ENCODE measurements at regions not wholly inside any gene's neighbourhood (a gene's known extent, or its start where the extent isn't known, plus 50 kb on each side); places are given as distances from the start of the nearest gene placed in this dataset.
"Not testable (repeated sequence)": the region's sequence is repeated elsewhere in the genome, so short reads cannot be mapped to it uniquely, and the experiment has no call there.

- Histone ChIP-seq H2AFZ (replicated peaks; ENCODE audit: low read length, poor library complexity) (no peak overlapping the region), H3K4me3 (ENCODE audit: insufficient read depth, low read depth, low read length) (no peak overlapping the region), H3K27me3 (ENCODE audit: control insufficient read depth, insufficient read depth, low read length) (no peaks in the 10 kb centered on the region), H4K5ac (ENCODE audit: low read depth, low read length) (no peak overlapping the region), H3K4ac (ENCODE audit: low read depth, low read length) (no peak overlapping the region), H3K79me1 (ENCODE audit: low read depth in 1 of 2, low read length in 2 of 2) (no peaks in the 10 kb centered on the region), H4K20me1 (ENCODE audit: insufficient read depth, low read length) (no peaks in the 10 kb centered on the region), H4K8ac (ENCODE audit: low read depth in 2 of 2, low read length in 2 of 2) (no peak overlapping the region), H3K23ac (ENCODE audit: low read depth, low read length) (no peak overlapping the region), H3K4me2 (ENCODE audit: low read depth, low read length) (no peak overlapping the region), H3K9ac (ENCODE audit: low read depth, low read length) (no peak overlapping the region), H2BK20ac (ENCODE audit: low read depth, low read length) (no peak overlapping the region), H3K36me3 (ENCODE audit: control insufficient read depth, insufficient read depth, low read length) (no peaks in the 10 kb centered on the region), H2AK5ac (ENCODE audit: low read depth, low read length) (no peak overlapping the region), H3K18ac (ENCODE audit: low read depth, low read length) (no peak overlapping the region), H4K91ac (ENCODE audit: insufficient read depth, low read depth, low read length) (no peak overlapping the region), H3K9me1 (ENCODE audit: insufficient read depth, low read length) (no peaks in the 10 kb centered on the region), H2BK120ac (ENCODE audit: low read depth, low read length) (no peak overlapping the region), H3K9me3 (ENCODE audit: control insufficient read depth, insufficient read depth, low read length) (no peaks in the 10 kb centered on the region), H2BK15ac (ENCODE audit: low read depth, low read length) (no peak overlapping the region), H3K27ac (ENCODE audit: insufficient read depth, low read length) (no peak overlapping the region), H2AK9ac (replicated peaks; ENCODE audit: low read depth, low read length, poor library complexity) (no peak overlapping the region), H2BK5ac (ENCODE audit: low read depth, low read length, poor library complexity, severe bottlenecking) (no peak overlapping the region), H3K14ac (replicated peaks; ENCODE audit: low read depth, low read length) (no peak overlapping the region), H3K4me1 (ENCODE audit: control insufficient read depth, insufficient read depth, low read length) (no peaks in the 10 kb centered on the region), H3K56ac (ENCODE audit: extremely low read depth, insufficient read depth, low read length) (no peak overlapping the region)
- ATAC-seq (ENCODE audit: low read depth) (no peak), DNase-seq (no peak)
- dilution Hi-C loops (cut with HindIII; ENCODE audit: low sequenced_read_pairs, unreplicated experiment) (no loop called here), in situ Hi-C loops (cut with MboI; ENCODE audit: low sequenced_read_pairs) (no loop called here), intact Hi-C loops (cut with micrococcal nuclease) (no loop called here)
- BruUV-seq (replicated peaks) = no TSS peak
- CTCF ChIA-PET = interaction anchor here (0.6 kb wide), 1 partner anchor 1322 kb away, joined by 5 read pairs; no protein-coding TSS in a partner anchor
- POLR2A ChIA-PET (ENCODE audit: unreplicated experiment) = no interaction called here
- TF ChIP-seq SMC3 (IDR thresholded peaks at IDR 0.05; ENCODE audit: low read depth, low read length) = no peak
- no peak for TF ChIP-seq POLR2A (IDR thresholded peaks at IDR 0.05; ENCODE audit: low read depth, low read length)
- TF ChIP-seq CTCF (conservative IDR thresholded peaks at IDR 0.05; ENCODE audit: low read depth, low read length) = no peak
- no peak for TF ChIP-seq USF2 (IDR thresholded peaks at IDR 0.05; ENCODE audit: low read depth, low read length)
- WGBS, 2 experiments (ENCODE audit: extremely low coverage in 2 of 2, insufficient read length in 1 of 2) = no CpG with 5 or more reads among the region's 2 CpGs
These were observed 2054.0 kb upstream of the NUDT12 start for GRCh38 chr5:105616599-105616998.

GRCh38 chr5:105602406-105602805 is 2039.8 kb upstream of the NUDT12 start:
- H2AFZ ChIP-seq (replicated peaks; ENCODE audit: low read length, poor library complexity); H3K23ac ChIP-seq (ENCODE audit: low read depth, low read length); CTCF ChIA-PET; POLR2A ChIA-PET (ENCODE audit: unreplicated experiment); H2BK120ac ChIP-seq (ENCODE audit: low read depth, low read length); H3K27me3 ChIP-seq (ENCODE audit: control insufficient read depth, insufficient read depth, low read length); H3K9ac ChIP-seq (ENCODE audit: low read depth, low read length); H4K20me1 ChIP-seq (ENCODE audit: insufficient read depth, low read length); H2BK5ac ChIP-seq (ENCODE audit: low read depth, low read length, poor library complexity, severe bottlenecking); H3K79me1 ChIP-seq (ENCODE audit: low read depth in 1 of 2, low read length in 2 of 2); H2BK15ac ChIP-seq (ENCODE audit: low read depth, low read length); DNase-seq; BruUV-seq (replicated peaks); H3K56ac ChIP-seq (ENCODE audit: extremely low read depth, insufficient read depth, low read length); H2AK5ac ChIP-seq (ENCODE audit: low read depth, low read length); ATAC-seq (ENCODE audit: low read depth); H3K4me2 ChIP-seq (ENCODE audit: low read depth, low read length); H2BK20ac ChIP-seq (ENCODE audit: low read depth, low read length); H3K27ac ChIP-seq (ENCODE audit: insufficient read depth, low read length); H3K4ac ChIP-seq (ENCODE audit: low read depth, low read length); H3K9me1 ChIP-seq (ENCODE audit: insufficient read depth, low read length); intact Hi-C loops (cut with micrococcal nuclease); in situ Hi-C loops (cut with MboI; ENCODE audit: low sequenced_read_pairs); H3K4me3 ChIP-seq (ENCODE audit: insufficient read depth, low read depth, low read length); H3K18ac ChIP-seq (ENCODE audit: low read depth, low read length); H3K4me1 ChIP-seq (ENCODE audit: control insufficient read depth, insufficient read depth, low read length); H3K36me3 ChIP-seq (ENCODE audit: control insufficient read depth, insufficient read depth, low read length); H3K14ac ChIP-seq (replicated peaks; ENCODE audit: low read depth, low read length); H3K9me3 ChIP-seq (ENCODE audit: control insufficient read depth, insufficient read depth, low read length); H4K91ac ChIP-seq (ENCODE audit: insufficient read depth, low read depth, low read length); H2AK9ac ChIP-seq (replicated peaks; ENCODE audit: low read depth, low read length, poor library complexity); H4K8ac ChIP-seq (ENCODE audit: low read depth in 2 of 2, low read length in 2 of 2); H4K5ac ChIP-seq (ENCODE audit: low read depth, low read length); dilution Hi-C loops (cut with HindIII; ENCODE audit: low sequenced_read_pairs, unreplicated experiment): not testable (repeated sequence)

All from IMR-90 (cell line).